GM12865 (cell line): ENCODE measurements at regions not wholly inside any gene's neighbourhood (a gene's known extent, or its start where the extent isn't known, plus 50 kb on each side); places are given as distances from the start of the nearest gene placed in this dataset.

Experiments used
- DNase-seq: peaks from one replicate; pipeline ENCODE4 v3.0.0; 2010; ENCODE audit warnings: low read depth
- H3K4me3 ChIP-seq: 2 replicates; pipeline ENCODE4 v1.5.1; 2011; ENCODE audit warnings: mild to moderate bottlenecking, low read depth, low read length, control low read depth
- CTCF ChIP-seq: IDR thresholded peaks from 2 replicates; pipeline ENCODE4 v1.5.1; 2011; ENCODE audit warnings: low read length, control low read depth, low read depth, inconsistent platforms; ENCODE audit not compliant: insufficient read depth; ENCODE audit errors: missing control alignments

- no peak overlapping the region for H3K4me3 ChIP-seq
- no peak for DNase-seq
- no peak for TF ChIP-seq CTCF
Observed at GRCh38 chr6:14187406-14187805, 69.8 kb downstream of the CD83 start.

- TF ChIP-seq CTCF, result no peak
- no peak for DNase-seq
- H3K4me3 ChIP-seq, result no peak overlapping the region
Observed at GRCh38 chr6:14189074-14189473, 71.5 kb downstream of the CD83 start.

- TF ChIP-seq CTCF, result no peak
- DNase-seq, result no peak
- H3K4me3 ChIP-seq, result no peak overlapping the region
Observed at GRCh38 chr6:14190191-14190928, 72.8 kb downstream of the CD83 start.

- no peak for DNase-seq
- H3K4me3 ChIP-seq, result no peak overlapping the region
- TF ChIP-seq CTCF, result no peak
Observed at GRCh38 chr6:14190929-14191224, 73.3 kb downstream of the CD83 start.

- no peak for DNase-seq
- no peak overlapping the region for H3K4me3 ChIP-seq
- no peak for TF ChIP-seq CTCF
Observed at GRCh38 chr6:14191761-14192160, 74.2 kb downstream of the CD83 start.

GRCh38 chr6:14192216-14192788 is 74.7 kb downstream of the CD83 start:
- no peak overlapping the region for H3K4me3 ChIP-seq
- no peak for DNase-seq
- TF ChIP-seq CTCF, result no peak

GRCh38 chr6:14193524-14193923 is 76.0 kb downstream of the CD83 start:
- TF ChIP-seq CTCF, result no peak
- H3K4me3 ChIP-seq, result no peak overlapping the region
- no peak for DNase-seq
